ENCODE measurements at regions not wholly inside any gene's neighbourhood (a gene's known extent, or its start where the extent isn't known, plus 50 kb on each side); places are given as distances from the start of the nearest gene placed in this dataset.
"Not testable (repeated sequence)": the region's sequence is repeated elsewhere in the genome, so short reads cannot be mapped to it uniquely, and the experiment has no call there.

DNA sequence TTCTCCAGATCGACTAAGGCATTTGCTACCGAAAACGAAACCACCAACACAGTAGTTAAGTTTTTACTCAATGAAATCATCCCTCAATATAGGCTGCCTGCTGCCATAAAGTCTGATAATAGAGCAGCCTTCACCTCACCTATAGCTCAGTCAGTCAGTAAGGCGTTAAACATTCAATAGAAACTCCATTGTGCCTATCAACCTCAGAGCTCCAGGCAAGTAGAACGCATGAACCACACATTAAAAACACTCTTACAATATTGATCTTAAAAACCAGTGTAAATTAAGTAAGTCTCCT is 160.6 kb downstream of the DEFB131A start:
- not testable (repeated sequence) for DNase-seq

DNA sequence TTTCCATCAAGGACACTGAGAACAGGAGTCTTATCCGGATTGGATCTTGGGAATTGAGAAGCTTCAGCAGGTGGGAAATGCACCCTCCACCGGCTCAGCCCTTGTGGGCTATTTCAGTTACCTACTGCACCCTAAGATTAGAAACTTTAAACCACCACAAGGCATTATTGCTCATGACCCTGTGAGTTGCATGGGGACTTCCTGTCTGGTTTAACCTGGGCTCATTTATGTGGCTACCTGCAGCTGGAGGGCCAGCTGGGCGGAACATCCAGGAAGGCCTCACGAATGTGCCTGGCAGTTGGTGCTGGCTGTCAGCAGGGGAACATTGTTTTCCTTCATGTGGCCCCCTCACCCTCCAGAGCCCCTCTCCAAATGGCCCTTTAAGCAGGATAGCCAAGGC is 164.1 kb downstream of the DEFB131A start:
- DNase-seq = no peak

DNA sequence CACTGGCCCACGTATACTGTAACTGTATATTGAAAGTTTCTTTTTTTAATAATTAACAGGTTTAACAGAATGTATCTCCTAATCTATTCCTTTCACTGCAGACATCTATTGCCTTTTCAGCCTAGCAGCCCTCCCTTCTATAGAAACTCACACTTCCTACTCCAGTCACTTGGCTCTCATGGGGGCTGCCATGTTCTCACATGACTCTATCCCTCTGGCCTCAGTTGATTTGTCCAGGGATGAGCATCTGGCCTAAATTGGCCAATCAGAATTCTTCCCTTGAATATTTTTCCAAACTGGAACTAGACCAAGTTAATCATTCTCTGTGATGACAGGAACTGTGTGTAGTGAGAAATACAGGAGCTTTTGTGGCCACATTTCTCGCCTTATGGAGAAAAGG is 166.1 kb downstream of the DEFB131A start:
- DNase-seq = not testable (repeated sequence)

DNA sequence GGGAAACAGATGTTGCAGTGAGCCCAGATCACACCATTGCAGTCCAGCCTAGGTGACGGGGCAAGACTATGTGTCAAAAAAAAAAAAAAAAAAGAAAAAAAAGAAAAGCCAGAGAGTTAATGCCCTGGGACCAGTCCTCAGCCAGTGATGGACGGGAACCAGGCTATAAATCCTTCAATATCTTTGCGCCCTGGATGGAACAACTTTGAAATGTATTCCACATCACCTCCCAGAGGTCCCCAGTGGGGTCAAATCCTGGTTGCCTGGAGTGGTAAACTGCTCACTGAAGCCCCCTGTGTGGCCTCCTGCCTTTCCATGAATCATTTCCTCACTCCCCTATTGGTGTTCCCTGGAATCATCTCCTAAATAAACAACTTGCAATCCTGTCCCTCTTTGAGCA is 166.9 kb downstream of the DEFB131A start:
- DNase-seq = no peak

DNA sequence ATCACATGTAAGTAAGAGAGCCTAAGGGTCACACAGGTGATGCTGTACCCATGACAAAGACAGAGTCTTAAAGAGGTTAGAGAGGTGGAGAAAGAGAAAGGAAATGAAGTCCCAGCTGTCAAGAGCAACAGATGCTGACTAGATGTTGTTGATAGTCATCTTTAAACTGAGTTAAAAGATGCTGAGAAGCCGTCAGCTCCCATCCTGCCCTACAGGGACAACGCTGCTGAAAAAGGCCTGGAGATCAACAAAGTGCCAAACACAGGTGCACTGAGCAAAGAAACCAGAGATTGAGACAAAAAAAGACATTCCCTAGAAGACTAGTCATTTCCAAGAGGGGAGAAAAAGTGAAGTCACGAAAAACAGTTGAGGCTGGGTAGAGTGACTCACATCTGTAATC is 145.0 kb upstream of the DRD5 start:
- DNase-seq = not testable (repeated sequence)

DNA sequence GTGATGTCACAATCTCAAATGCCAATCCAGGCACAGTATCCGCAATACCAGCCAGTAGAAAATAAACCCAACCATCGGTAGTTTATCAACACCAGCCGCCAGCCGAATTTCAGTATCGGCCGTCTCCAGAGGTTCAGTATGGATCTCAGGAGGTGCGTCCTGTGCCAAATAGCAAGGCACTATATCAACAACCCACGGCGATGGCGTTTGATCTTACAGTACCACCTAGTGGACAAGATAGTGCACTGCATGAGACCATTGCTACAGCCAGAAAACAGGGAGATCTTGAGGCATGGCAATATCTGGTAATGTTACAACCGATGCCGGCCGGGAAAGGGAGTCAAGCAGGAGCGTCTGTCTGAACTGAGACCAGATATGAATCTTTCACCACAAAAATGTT is 121.8 kb upstream of the DRD5 start:
- DNase-seq = not testable (repeated sequence)

DNA sequence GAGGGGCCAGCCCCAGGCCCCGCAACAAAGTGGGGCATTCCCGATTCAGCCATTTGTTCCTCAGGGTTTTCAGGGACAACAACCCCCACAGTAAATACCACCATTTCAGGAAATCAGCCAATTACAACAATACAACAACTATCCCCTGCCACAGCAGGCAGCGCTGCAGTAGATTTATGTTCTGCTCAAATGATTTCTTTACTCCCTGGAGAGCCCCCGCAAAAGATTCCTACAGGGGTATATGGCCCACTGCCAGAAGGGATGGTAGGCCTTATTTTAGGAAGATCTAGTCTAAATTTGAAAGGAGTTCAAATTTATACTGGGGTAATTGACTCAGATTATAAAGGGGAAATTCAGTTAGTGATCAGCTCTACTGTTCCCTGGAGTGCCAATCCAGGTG is 120.5 kb upstream of the DRD5 start:
- DNase-seq = not testable (repeated sequence)

DNA sequence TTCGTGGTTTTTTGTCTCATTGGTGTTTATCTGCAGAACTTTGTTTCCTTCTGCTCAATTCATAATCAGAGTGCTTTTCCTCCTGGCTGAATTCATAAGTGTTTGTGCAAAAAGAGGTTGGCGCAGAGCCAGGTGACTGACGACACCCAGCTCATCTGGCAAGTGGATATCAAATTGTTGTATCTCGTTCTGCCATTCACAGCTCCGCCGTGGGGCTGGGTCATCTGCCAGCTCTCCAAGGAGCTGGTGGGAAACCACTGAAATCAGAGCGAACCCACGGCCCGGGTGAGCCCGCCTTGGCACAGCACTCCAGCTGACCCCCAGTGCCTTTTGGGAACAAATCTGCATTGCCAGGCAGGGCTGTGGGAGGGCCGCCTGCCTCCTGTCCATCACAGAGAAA is 110.7 kb upstream of the DRD5 start:
- DNase-seq = peak; percentile 46

DNA sequence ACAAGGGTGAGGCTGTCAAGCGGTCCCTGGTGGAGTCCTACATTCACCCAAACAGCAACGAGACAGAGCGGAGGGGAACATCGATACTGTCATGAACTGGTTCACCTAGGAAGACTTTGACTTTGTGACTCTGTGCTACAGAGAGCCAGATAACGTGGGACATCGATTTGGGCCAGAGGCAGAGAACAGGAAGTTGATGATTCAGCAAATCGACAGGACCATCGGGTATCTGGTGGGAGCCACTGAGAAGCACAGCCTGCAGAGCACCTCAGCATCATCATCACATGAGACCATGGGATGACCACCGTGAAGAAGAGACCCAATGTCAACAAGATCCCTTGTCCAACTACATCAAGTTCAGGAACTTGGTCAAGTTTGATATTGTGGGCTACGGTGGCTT is 104.1 kb upstream of the DRD5 start:
- not testable (repeated sequence) for DNase-seq

DNA sequence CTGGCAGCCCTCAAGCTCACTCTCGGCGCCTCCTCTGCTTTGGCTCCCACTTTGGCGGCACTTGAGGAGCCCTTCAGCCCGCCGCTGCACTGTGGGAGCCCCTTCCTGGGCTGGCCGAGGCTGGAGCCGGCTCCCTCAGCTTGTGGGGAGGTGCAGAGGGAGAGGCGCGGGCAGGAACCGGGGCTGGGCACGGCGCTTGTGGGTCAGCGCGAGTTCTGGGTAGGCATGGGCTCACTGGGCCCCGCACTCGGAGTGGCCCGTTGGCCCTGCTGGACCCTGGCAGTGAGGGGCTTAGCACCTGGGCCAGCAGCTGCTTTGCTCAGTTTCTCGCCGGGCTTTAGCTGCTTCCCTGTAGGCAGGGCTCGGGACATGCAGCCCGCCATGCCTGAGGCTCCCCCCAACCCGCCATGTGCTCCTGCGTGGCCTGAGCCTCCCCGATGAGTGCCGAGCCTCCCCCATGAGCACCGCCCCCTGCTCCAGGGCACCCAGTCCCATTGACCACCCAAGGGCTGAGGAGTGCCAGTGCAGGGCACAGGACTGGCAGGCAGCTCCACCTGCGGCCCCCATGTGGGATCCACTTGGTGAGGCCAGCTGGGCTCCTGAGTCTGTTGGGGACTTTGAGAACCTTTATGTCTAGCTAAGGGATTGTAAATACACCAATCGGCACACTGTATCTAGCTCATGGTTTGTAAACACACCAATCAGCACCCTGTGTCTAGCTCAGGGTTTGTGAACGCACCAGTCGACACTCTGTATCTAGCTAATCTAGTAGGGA is 101.5 kb upstream of the DRD5 start:
- no peak for DNase-seq

DNA sequence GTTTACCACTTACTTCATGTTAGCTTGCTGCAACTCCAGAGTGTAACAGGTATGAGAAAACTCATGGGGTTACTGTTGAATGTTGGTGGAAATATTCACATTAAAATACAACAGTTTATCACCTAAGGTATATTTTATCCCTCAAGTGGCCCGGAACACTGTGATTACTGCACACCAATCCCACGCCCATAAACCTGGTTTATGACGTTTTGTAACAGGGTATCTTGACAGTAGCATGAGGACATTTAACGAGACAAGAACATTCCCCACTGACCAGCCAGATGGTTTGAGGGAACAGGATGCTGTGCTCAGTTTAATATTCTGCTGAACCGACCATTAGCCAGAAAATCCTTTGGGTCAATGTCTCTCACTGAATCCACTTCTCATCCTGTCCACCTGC is 98.3 kb upstream of the DRD5 start:
- DNase-seq = not testable (repeated sequence)

DNA sequence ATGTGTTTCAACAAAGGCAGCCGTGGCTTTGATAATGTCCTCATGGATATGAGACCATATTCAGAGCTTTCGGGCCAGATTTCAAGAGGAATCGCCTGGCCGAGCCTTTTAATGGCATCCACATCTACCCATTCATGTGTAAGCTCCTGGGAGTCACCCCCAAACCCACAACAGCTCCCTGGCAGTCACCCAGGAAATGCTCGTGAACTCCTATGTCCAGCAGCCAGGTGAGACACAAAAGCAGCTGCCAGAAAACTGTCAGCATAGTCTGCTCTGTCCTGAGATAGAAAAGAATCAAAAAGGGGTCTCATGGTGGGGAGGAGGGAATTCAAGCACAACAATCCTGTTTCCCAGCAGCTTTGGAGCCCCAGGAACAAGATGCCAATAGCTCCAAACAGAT is 96.4 kb upstream of the DRD5 start:
- DNase-seq = not testable (repeated sequence)

DNA sequence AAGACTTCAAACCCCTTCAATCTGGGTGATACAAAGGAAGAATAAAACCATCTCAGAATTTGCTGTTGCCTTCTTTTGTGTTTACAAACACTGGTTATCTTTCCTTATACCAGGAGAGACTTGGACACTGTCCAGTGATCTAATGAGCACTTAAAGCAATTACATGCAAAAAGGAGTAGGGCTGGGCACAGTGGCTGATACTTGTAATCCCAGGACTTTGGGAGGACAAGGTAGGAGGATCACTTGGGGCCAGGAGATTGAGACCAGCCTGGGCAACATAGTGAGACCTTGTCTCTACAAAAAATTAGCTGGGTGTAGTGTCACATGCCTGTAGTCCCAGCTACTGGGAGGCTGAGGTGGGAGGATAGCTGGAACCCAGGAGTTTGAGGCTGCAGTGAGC is 95.7 kb upstream of the DRD5 start:
- peak; percentile 45 for DNase-seq

DNA sequence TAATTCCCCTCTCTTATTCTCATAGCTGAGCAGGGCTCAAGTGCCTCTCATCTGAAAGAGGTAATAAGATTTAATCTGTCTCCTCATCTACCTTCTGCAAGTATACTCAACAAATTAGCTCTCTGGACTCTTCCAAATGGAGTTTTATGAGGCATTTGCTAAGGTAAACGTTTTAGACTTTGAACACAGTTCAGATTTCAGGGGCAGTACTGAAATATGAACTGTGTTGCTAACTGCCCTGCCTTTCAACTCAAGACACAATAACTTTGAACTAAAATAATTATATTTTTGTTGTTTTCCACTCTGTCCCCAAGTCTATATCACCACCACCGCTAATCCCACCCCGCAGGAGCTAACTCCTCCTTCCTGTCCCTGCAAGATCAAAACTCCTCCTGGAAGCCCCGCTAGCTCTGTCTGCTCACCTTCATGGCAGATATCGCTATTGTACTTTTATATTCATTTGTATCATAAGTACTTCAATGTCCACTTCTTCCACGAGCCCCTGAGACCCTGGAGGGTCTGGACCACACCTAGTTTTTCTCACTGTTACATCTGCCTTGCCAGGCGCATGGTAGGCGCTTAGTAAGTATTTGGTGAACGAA is 90.7 kb upstream of the DRD5 start:
- peak; percentile 26 for DNase-seq

DNA sequence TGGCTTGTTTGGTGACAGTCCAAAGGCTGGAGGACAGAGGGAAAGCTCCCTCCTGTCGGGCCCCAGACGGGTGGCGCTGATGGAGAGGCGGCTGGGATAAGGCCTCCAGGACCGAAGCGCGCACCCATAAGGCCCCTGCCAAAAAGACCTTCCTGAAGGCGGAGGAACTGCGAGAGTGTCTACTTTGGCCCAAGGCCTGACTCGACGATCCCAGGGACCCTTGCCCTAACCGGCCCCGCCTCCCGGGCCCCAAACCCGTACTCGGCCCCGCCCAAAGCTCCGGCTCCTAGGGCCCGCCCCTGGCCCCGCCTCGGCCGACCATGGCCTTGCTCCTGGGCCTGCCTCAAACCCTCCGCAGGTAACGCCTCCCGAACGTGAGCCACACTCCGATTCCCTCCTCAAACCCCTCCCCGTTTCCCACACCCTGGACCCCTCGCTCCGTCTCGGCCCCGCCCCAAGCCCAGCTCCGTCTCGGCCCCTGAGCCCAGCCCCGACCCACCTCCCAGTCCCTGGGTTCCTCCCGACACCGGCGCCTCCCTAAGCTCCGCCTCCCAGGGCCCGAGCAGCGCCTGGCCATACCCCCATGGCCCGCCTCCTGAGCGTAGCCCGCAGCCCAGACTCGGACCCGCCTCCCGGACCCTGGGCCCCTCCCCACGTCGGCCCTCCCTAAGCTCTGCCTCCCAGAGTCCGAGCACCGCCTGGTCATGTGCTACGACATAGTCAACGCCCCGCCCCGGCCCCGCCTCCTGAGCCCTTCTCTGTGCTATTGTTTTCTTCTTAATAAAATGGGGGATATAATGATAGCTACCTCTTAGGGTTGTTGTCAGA is 90.0 kb upstream of the DRD5 start:
- DNase-seq = peak; percentile 42

DNA sequence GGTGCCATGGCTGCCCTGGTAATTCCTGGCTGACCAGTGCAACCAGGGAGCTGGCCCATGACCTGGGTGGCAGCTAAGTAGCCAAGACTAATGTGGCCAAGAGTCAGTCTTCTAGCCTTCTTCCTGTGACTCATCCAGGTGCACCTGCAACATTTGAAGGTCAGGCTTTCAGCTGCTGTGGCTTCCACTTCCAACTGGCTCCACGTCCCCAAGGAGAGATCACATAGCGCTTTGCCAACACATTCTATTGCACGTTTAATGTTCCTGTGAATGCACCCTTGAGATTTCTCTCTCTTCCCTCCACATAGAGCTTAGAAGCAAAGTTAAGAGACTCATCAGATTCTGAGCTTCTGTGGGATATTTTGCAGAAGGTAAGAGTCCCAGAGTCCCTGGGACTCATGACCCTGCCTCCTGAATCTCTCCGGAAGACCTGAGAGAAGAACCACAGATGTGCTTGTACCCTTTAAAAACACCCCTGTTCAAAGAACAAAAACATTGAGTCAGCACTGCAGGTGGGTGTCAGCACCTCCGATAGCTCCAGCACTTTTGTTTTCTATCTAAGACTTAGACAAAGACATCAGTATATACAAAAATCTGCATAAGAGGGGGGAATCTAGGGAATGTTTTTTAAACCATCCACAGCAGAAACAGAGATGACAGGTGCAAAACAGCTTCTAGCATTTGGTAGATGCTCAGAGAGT is 88.5 kb upstream of the DRD5 start:
- DNase-seq = not testable (repeated sequence)

DNA sequence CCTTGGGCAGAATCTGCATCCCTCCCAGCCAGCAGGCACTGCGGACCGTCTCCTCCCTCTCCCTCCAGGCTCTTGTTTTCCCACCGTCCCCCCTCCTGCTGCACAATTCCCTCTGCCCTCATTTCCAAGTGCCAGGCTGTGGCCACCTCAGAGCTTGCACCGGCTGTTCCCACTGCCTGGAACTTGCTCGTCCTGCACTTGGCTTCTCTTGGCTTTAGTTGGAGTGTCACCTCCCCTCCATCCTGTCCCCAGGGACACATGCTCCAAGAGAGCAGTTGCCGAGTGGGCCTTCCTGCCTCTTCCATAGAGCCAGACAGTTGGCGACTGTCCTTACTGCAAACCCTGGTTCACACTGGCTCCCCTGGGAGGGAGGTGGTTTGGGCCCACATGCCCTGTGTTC is 87.0 kb upstream of the DRD5 start:
- not testable (repeated sequence) for DNase-seq

DNA sequence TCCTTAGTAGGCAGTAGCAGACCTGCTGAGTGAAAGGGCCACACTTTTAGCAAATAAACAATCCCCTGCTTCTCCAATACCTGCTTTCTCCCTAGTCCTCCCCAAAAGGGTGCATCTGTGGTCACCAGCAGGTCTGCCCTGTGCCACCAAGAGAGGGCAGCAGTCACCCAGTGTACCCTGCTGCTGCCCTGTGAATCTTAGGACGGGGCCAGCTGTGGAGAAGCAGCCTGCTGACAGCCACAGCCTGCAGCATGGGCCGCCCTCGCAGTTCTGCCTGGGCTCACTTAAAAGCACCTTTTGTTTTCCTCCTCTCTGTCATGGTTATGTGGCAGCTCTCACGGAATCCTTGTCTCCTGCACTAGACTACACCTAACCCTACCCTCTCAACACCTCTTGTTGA is 85.4 kb upstream of the DRD5 start:
- peak; percentile 33 for DNase-seq

DNA sequence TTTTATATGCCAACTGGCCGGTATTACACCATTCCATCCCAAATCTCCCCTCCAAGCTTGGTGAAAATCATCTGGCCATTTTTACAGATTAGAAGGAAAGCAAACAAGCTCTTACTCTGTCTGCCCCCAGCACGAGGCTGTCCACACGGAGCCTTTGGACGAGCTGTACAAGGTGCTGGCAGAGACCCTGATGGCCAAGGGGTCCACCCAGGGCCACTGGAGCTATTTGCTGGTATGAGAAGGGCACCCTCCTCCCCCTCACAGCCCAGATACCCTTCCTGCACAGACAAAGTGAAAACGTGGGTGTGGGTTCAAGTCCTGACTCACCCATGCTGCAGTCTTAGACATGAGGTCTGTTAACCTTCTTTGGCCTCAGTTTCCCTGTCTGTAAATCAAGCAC is 84.9 kb upstream of the DRD5 start:
- DNase-seq = not testable (repeated sequence)

DNA sequence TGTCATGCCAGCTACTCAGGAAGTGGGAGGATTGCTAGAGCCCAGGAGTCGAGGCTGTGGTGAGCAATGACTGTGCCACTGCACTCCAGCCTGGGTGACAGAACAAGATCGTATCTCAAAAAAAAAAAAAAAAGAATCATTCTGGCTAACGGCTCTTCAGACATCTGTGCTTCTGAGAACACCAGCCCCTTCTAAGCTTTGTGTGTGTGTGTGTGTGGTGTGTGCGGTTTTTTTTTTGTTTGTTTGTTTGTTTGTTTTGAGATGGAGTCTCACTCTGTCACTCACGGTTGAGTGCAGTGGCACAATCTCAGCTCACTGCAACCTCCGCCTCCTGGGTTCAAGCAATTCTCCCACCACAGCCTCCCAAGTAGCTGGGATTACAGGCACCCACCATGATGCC is 79.4 kb upstream of the DRD5 start:
- not testable (repeated sequence) for DNase-seq

DNA sequence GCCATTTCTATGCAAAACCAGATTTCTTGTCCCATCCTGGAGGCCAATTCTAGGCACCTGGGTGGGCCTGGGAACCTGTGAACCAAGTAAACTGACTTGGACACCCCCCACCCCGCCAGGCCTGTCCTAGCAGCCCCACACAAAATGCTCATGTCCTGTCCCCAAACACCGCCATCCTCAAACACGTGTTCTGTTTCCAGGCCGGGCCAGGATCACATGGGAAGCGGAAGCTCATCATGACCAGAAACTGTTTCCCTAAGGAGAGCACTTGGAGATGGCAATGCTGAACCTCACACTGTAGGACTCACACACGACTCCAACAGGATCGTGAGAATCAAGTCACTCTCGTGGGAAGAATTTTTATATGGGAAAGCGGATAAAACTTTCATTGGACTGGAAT is 78.7 kb upstream of the DRD5 start:
- not testable (repeated sequence) for DNase-seq

DNA sequence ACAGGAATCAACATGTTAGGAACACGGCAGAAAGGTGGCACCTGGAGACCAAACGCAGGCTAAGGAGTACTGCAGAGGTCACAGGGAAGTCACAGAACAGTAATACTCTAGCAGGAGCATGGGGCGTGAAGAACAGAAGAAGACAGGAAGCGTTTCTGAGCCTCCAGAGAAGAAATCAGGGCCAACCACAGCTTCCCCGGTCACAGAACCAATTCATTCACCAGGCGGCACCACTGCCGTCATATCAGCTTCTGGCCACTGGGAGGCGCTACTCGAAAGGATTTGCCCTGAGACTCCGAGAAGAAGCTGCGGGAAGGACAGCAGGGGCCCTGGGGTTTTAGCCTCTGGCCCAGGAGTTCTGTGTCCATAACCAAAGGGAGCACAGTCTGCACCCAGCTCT is 78.0 kb upstream of the DRD5 start:
- no peak for DNase-seq

DNA sequence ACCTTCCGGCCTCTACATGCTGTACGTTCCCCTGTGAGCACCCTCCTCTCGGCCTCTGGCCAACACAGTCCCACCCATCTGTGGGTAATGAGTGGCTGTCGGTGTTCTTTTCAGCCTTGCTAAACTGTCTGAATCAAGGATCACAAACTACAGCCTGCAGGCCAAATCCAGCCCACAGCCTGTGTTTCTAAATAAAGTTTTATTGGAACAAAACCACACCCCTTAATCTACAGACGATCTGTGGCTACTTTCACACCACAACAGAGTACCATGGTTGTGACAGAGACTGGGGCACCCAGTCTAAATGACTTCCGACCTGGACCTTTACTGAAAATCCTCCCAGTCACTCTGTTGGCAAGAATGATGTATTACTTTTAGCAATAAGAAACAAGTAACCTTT is 77.3 kb upstream of the DRD5 start:
- DNase-seq = not testable (repeated sequence)
